ENCODE measurements at regions not wholly inside any gene's neighbourhood (a gene's known extent, or its start where the extent isn't known, plus 50 kb on each side); places are given as distances from the start of the nearest gene placed in this dataset.

- TF ChIP-seq CBX5 (IDR thresholded peaks at IDR 0.05; ENCODE audit: low read depth, low read length): no peak
Observed at GRCh38 chr15:77737238-77738037, 104.7 kb upstream of the LINGO1 start (continued).

Data from H1 (cell line).